SK-N-SH (cell line): ENCODE measurements at regions not wholly inside any gene's neighbourhood (a gene's known extent, or its start where the extent isn't known, plus 50 kb on each side); places are given as distances from the start of the nearest gene placed in this dataset.
A peak's percentile ranks its signal among the peaks of the same experiment; 100 is the strongest.

Experiments used
- CTCF ChIP-seq: fragments of 200-600 bp; sonication (generic); IDR thresholded peaks from 2 replicates; pipeline ENCODE4 v1.6.1; 2017; ENCODE audit warnings: antibody characterized with exemption, mild to moderate bottlenecking, moderate library complexity
- FOXM1 ChIP-seq: IDR thresholded peaks from 2 replicates; pipeline ENCODE4 v1.4.0; 2012; ENCODE audit warnings: low read depth, mild to moderate bottlenecking
- GABPA ChIP-seq: IDR thresholded peaks from 2 replicates; pipeline ENCODE4 v1.4.0; 2012; ENCODE audit warnings: low read depth, mild to moderate bottlenecking
- IRF3 ChIP-seq: fragments of 150-350 bp; IDR thresholded peaks from 2 replicates; pipeline ENCODE4 v1.6.1; 2016; ENCODE audit warnings: mild to moderate bottlenecking, low read depth, low read length
- MAX ChIP-seq: IDR thresholded peaks from 2 replicates; pipeline ENCODE4 v1.4.0; 2012; ENCODE audit warnings: low read depth
- NRF1 ChIP-seq: IDR thresholded peaks from 2 replicates; pipeline ENCODE4 v1.6.1; 2012; ENCODE audit warnings: low read depth, mild to moderate bottlenecking, low read length
- PBX3 ChIP-seq: IDR thresholded peaks from 2 replicates; pipeline ENCODE4; 2012
- POLR2AphosphoS5 ChIP-seq: IDR thresholded peaks from 2 replicates; pipeline ENCODE4 v1.6.1; 2012; ENCODE audit warnings: low read depth, low read length
- RAD21 ChIP-seq: IDR thresholded peaks from 2 replicates; pipeline ENCODE4 v1.6.1; 2012; ENCODE audit warnings: mild to moderate bottlenecking, low read length
- REST ChIP-seq: IDR thresholded peaks from 2 replicates; pipeline ENCODE4 v1.6.1; 2012; ENCODE audit warnings: mild to moderate bottlenecking, low read depth, low read length, moderate library complexity
- ZBTB33 ChIP-seq: IDR thresholded peaks from 2 replicates; pipeline ENCODE4 v1.4.0; 2012; ENCODE audit warnings: low read depth, borderline replicate concordance

GRCh38 chr1:244163861-244164510 is 112.9 kb downstream of the ZBTB18 start (continued):
- TF ChIP-seq PBX3 (0 out of 2 replicates have a peak, but pooled peaks have one; percentile 63), FOXM1 (peak; percentile 80; the same call in 1 of the 2 replicates), ZBTB33 (peak; percentile 78; the same call in 1 of the 2 replicates), RAD21 (peak; percentile 2; the same call in 1 of the 2 replicates), MAX (peak; percentile 77), GABPA (no peak), CTCF (no peak), NRF1 (no peak), REST (no peak), POLR2AphosphoS5 (peak; percentile 66), IRF3 (no peak)
